GM19043 (cell line): ENCODE measurements at regions not wholly inside any gene's neighbourhood (a gene's known extent, or its start where the extent isn't known, plus 50 kb on each side); places are given as distances from the start of the nearest gene placed in this dataset.
A peak's percentile ranks its signal among the peaks of the same experiment; 100 is the strongest.
"Not testable (repeated sequence)": the region's sequence is repeated elsewhere in the genome, so short reads cannot be mapped to it uniquely, and the experiment has no call there.

ENCODE experiments used
- ATAC-seq: cut with Tn5 transposase; IDR thresholded peaks from one replicate; pipeline ENCODE4 v1.9.1; 2021; ENCODE audit warnings: low read depth; ENCODE audit not compliant: unreplicated experiment

GRCh38 chr4:38275331-38276100, 315.3 kb downstream of the PTTG2 start:
- ATAC-seq = no peak

GRCh38 chr4:38278255-38278654, 318.1 kb downstream of the PTTG2 start:
- ATAC-seq = no peak

GRCh38 chr4:38279077-38279476, 318.9 kb downstream of the PTTG2 start:
- ATAC-seq = no peak

GRCh38 chr4:38279650-38280322, 319.6 kb downstream of the PTTG2 start:
- ATAC-seq = no peak

- no peak for ATAC-seq
Observed at GRCh38 chr4:38280323-38280706, 320.1 kb downstream of the PTTG2 start.

- no peak for ATAC-seq
Observed at GRCh38 chr4:38281371-38282071, 321.3 kb downstream of the PTTG2 start.

- ATAC-seq = no peak
Observed at GRCh38 chr4:38283724-38284123, 323.5 kb downstream of the PTTG2 start.

- no peak for ATAC-seq
Observed at GRCh38 chr4:38284294-38285030, 324.3 kb downstream of the PTTG2 start.

- ATAC-seq = no peak
Observed at GRCh38 chr4:38287101-38287851, 327.1 kb downstream of the PTTG2 start.

- ATAC-seq = no peak
Observed at GRCh38 chr4:38289553-38289952, 329.4 kb downstream of the PTTG2 start.

GRCh38 chr4:38290366-38290765, 330.2 kb downstream of the PTTG2 start:
- ATAC-seq = no peak

GRCh38 chr4:38290914-38291313, 330.7 kb downstream of the PTTG2 start:
- no peak for ATAC-seq

- ATAC-seq = no peak
Observed at GRCh38 chr4:38292529-38292928, 332.3 kb downstream of the PTTG2 start.

GRCh38 chr4:38294238-38294637, 334.0 kb downstream of the PTTG2 start:
- no peak for ATAC-seq

GRCh38 chr4:38297061-38297460, 336.9 kb downstream of the PTTG2 start:
- ATAC-seq = no peak

- ATAC-seq = no peak
Observed at GRCh38 chr4:38298868-38299713, 338.9 kb downstream of the PTTG2 start.

GRCh38 chr4:38302910-38303309, 342.7 kb downstream of the PTTG2 start:
- ATAC-seq = no peak

GRCh38 chr4:38304460-38304859, 344.3 kb downstream of the PTTG2 start:
- ATAC-seq = not testable (repeated sequence)

- peak; percentile 50 for ATAC-seq
Observed at GRCh38 chr4:38306482-38307071, 346.4 kb downstream of the PTTG2 start.
